HG03025 (cell line): ENCODE measurements at regions not wholly inside any gene's neighbourhood (a gene's known extent, or its start where the extent isn't known, plus 50 kb on each side); places are given as distances from the start of the nearest gene placed in this dataset.
"Not testable (repeated sequence)": the region's sequence is repeated elsewhere in the genome, so short reads cannot be mapped to it uniquely, and the experiment has no call there.

Source experiments
- ATAC-seq: cut with Tn5 transposase; IDR thresholded peaks from one replicate; pipeline ENCODE4 v1.9.1; 2021; ENCODE audit warnings: mild to moderate bottlenecking, moderate library complexity; ENCODE audit not compliant: unreplicated experiment, low FRiP score

GRCh38 chr1:232329103-232329813 lies 300.7 kb downstream of the SIPA1L2 start:
- ATAC-seq, result no peak

GRCh38 chr1:232328486-232329102 lies 301.3 kb downstream of the SIPA1L2 start:
- no peak for ATAC-seq

DNA sequence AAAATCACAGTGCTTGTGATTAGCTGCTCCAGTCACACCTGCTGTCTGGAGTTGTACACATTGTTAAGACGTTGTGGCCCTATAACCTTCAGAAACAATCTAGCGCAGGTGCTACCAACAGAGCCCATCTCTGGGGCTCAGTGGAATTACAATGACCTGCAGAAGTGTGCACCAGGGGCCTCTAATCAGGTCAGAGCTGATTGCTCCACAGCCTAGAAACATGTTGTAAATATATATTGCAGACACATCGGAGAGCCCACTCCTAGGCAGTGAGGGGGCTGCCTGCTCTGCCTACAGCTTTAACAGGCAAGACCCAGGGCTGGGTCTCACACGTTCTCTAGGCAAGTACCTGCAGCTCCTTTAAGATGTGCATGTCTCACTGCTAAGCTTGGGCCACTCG lies 302.0 kb downstream of the SIPA1L2 start:
- ATAC-seq, result no peak

GRCh38 chr1:232327269-232327668 lies 302.7 kb downstream of the SIPA1L2 start:
- ATAC-seq, result no peak

- no peak for ATAC-seq
Measured at GRCh38 chr1:232322162-232322734, 307.7 kb downstream of the SIPA1L2 start.

GRCh38 chr1:232319518-232320210 lies 310.3 kb downstream of the SIPA1L2 start:
- no peak for ATAC-seq

DNA sequence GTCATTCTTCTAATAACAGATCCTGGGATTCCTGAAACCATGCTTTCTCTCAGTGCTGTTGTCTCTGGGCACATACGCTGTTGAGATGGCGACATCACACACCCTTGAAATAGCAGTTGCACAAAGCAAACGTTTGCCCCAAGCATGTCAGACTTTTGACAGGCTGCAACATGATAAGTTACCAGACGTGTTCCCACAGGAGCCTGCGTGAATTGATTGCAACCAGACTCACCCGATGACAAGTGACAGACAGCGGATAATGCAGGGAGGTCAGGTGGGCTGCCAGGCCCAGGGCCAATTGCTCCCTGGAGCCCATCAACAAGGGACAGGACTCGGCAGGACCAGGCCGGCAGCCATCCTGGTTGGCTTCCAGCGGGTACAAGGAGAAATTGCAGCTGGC lies 310.9 kb downstream of the SIPA1L2 start:
- ATAC-seq, result no peak

DNA sequence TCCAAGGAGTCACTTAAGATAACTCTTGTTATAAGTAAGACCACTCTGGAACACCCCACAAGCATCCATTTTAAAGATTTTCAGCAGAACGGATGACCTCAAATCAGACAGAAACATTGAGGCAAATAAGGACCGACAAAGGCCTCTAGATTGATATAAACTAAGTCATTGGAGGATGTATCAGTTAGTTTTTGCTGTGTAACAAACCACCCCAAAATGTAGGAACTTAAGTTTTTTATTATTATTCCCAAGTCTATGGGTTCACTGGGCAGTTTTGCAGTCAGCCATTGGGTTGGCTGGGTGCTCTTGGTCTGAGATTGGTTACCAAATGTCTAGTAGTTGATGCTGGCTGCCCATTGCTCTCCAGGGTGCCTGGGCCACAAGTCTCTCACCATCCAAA lies 311.8 kb downstream of the SIPA1L2 start:
- ATAC-seq, result no peak

DNA sequence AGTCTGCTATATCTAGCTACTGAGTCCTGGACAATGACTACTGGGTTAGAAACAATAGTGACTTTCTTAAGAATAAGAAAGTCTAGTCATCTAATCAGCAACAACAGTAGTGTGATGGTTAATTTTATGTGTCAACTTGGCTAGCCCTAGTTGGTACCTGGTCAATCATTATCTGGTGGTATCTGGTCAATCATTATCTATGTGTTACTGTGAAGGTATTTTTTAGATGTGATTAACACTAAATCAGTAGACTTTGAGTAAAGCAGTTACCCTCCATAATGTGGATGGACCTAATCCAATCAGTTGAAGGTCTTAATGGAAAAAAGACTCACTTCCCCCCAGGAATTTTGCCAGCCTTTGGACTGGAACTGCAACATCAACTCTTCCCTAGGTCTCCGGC lies 312.6 kb downstream of the SIPA1L2 start:
- no peak for ATAC-seq

- no peak for ATAC-seq
Measured at GRCh38 chr1:232316864-232317263, 313.1 kb downstream of the SIPA1L2 start.

DNA sequence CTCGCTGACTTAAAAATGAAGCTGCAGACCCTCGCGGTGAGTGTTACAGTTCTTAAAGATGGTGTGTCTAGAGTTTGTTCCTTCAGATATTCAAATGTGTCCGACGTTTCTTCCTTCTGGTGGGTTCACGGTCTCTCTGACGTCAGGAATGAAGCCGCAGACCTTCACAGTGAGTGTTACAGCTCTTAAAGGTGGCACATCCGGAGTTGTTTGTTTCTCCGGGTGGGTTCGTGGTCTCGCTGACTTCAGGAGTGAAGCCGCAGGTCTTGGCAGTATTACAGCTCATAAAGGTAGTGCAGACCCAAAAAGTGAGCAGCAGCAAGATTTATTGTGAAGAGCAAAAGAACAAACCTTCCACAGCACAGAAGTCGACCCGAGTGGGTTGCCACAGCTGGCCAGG lies 316.1 kb downstream of the SIPA1L2 start:
- ATAC-seq, result not testable (repeated sequence)

GRCh38 chr1:232310541-232310940 lies 319.4 kb downstream of the SIPA1L2 start:
- no peak for ATAC-seq

DNA sequence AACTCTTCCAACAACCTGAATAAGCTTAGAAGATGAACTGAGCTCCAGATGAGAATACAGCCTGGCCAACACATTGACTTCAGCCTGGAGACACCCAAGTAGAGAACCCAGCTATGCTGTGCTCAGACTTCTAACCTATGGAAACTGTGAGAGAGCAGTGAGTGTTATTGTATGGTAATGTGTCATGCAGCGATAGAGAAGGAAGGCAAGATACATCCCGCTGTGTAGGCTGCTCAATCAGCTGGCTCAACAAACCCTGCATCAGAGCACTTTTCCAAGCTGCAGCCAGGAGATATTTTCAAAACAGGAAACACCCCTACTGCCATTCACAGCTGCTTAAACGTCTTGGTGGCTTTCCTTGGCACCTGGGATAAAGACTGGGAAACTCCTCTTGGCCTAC lies 321.3 kb downstream of the SIPA1L2 start:
- no peak for ATAC-seq

DNA sequence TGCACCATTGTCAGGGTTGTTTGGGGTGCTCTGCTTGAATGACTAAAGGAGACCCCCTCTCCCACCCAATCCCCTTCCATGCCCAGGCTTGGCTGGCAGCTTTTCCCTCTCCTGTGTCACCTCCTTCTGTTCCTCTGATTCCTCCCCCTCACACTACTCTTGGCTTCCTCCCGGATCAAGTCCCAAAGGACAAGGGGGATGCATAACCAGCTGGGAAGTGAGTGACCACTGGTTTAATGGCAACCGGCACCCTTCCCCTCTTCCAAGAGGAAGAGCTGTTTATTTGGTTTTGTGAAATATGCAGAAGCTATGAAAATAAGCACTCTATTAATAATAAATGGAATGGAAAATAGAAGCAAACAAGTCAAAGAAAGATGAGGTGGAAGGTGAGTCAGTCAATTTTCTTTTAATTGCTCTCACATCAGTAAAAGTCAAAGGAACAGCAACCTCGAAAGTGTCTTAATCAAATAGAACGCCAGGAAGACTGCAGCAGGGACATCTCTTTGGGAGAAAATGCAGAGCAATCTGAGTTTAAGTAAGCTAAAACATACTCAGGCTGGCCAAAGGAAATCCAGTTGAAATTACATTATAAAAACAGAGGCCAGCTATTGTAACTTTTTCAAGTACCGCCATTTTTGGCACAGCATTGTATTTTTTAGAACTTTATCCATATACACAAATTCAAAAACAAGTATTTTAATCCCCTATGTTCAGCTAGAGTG lies 322.5 kb downstream of the SIPA1L2 start:
- ATAC-seq, result no peak

DNA sequence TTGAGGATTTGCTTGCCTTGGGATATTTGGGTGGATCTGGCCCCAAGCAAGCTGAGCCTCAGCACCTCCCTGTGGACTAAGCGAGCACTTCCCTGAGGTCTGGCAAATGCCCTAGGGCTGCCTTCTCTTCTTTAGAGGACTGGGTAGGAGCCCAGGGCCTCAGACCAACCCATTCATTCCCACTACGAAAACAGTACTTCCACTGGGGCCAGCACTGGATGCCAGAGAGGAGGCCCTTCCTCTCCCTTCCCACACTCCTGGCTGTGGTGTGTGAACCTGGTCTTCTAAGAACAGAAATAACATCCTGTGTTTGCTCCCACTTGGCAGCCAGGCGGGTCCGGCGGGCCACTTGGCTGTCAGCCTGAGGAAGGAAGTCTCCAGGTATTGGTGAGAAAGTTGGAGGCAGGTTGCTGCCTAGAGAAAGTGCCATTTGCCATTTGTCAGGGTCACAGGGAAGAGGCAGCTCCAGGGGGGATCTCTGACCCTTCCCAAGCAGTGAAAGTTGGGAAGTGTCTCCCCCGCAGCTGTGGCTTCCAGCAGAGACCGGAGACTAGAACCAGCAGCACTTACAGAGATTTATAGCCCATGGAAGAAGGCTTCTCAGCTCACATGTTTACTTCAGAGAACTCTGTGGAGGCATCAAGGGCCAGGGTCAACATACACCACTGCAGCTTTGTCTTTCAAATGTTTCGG lies 323.5 kb downstream of the SIPA1L2 start:
- no peak for ATAC-seq

DNA sequence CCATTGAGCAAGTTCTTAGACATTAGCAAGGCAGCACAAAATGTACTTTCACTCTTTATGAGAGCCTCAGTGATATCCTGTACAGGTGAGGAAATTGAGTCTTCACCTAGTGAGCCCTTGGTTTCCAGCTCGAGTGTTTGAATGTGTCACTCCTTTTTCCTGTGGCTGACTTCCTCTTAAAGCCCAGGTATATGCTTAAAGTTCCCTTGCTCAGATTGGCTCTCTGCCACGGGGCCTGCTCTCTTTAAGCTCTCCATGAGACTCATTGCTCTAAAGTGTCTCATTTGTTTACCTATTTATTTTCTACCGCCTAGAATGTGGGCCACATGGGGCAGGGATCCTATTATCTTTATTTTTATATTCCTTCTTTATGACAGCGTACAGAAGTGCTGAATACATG lies 324.9 kb downstream of the SIPA1L2 start:
- no peak for ATAC-seq

DNA sequence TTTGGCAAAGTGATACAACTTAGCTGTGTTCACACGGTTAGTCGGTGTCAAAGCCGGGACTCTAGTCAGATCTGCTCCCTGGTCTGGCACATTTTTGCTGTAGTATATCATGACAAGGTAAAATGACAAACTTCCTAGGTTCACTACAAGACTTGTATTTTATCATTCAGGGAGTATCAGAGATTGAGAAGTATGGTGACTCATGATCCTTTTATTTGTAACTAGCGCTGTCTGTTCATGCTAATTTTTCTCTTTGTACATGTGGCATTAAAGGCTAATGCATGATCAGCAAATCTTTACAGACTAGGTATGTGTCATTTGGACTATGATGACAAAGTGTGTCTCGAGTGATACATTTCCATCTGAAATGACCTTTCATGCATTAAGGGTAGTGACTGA lies 326.7 kb downstream of the SIPA1L2 start:
- ATAC-seq, result no peak

DNA sequence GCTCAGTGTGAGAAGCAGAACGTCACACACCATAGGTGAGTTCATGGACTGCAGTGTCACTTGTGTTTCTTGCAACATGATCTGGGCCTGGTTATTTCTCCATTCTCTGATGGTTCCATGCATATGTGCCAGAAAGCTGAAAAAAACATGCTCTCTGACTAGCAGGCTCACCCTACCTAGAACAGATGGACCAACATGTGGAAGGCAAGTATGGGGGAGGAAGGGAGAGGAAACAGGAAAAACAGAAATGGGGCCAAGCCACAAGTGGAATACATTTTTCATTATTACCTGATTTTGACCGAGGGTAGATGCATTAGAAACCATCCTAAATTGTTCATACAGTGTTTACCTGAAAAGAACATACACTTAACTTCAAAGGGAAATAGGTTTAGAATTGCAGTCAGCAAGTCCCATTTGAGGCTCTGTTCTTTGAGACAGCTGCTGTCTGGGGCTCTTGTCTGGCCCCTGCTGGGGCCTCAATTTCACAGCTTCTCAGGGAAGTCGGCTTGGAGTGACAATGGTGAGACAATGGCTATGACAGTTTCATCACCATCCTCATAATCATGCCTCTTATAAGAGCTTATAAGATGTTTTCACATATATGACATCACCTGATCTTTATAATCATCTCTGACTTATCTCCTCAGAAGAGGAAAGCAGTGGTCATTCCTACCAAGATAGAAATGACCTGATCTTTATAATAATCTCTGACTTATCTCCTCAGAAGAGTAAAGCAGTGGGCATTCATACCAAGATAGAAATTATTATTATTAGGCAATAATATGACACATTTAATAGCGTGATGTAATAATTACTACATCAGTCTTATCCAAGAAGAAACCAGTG lies 327.3 kb downstream of the SIPA1L2 start:
- ATAC-seq, result no peak

DNA sequence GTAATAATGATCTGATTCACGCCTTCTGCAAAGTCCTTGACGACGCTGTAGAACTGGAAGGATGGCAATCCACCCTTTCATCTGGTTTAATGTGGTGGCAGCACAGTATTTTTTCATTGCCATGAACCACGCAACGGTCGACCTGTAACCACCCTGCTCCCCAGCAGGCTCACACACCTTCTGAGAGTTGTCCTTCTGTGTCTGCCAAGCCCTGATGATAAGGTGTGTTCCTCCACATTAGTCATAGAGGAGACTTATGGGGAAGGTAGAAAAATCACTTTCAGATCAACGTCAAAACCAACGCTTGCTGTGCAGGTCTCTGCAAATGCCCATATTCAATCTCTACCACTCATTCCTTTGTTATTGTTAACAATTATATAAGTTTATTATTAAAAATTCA lies 328.7 kb downstream of the SIPA1L2 start:
- ATAC-seq, result no peak
